ENCODE measurements at regions not wholly inside any gene's neighbourhood (a gene's known extent, or its start where the extent isn't known, plus 50 kb on each side); places are given as distances from the start of the nearest gene placed in this dataset.

DNA sequence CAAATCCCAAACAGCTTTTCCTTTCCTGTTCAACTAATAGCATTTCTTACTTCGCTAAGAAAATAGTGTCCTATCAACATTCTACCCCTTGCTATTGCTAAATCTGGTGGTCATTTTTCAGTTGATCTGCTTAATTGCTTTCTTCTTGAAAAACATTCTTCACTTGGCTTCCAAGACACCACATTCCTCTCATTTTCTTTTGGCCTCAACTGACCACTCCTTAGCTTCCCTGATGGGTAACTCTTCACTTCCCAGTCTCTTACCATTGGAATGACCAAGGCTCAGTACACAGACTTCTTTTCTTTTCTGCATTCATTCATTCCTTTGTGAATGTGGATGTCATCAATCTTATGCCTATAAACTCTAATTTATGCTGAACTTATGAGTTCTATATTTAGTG is 230.8 kb upstream of the CDH2 start:
- no peaks in the 10 kb centered on the region for H3K27me3 ChIP-seq
- TF ChIP-seq CTCF (IDR thresholded peaks at IDR 0.05) = no peak
- no peak for ATAC-seq

GRCh38 chr18:28406533-28406932 is 229.6 kb upstream of the CDH2 start:
- Histone ChIP-seq H3K27ac (no peak overlapping the region), H3K27me3 (no peaks in the 10 kb centered on the region), H3K4me1 (no peaks in the 10 kb centered on the region), H3K4me3 (no peak overlapping the region), H3K9me3 (peaks cover 6% of the 10 kb centered on the region), H3K36me3 (no peaks in the 10 kb centered on the region)
- ATAC-seq = no peak
- TF ChIP-seq CTCF (IDR thresholded peaks at IDR 0.05) = no peak
- DNase-seq = no peak
- intact Hi-C loops (cut with DNase I) = no loop called here

More for the DNA sequence above, 230.8 kb upstream of the CDH2 start:
- H3K36me3 ChIP-seq = no peaks in the 10 kb centered on the region
- DNase-seq = no peak
- H3K27ac ChIP-seq = no peak overlapping the region
- H3K4me1 ChIP-seq = no peaks in the 10 kb centered on the region
- H3K9me3 ChIP-seq = peaks cover 6% of the 10 kb centered on the region
- intact Hi-C loops (cut with DNase I) = no loop called here
- no peak overlapping the region for H3K4me3 ChIP-seq

- intact Hi-C loops (cut with DNase I) = no loop called here
Observed at GRCh38 chr18:28404694-28405093, 227.8 kb upstream of the CDH2 start.

DNA sequence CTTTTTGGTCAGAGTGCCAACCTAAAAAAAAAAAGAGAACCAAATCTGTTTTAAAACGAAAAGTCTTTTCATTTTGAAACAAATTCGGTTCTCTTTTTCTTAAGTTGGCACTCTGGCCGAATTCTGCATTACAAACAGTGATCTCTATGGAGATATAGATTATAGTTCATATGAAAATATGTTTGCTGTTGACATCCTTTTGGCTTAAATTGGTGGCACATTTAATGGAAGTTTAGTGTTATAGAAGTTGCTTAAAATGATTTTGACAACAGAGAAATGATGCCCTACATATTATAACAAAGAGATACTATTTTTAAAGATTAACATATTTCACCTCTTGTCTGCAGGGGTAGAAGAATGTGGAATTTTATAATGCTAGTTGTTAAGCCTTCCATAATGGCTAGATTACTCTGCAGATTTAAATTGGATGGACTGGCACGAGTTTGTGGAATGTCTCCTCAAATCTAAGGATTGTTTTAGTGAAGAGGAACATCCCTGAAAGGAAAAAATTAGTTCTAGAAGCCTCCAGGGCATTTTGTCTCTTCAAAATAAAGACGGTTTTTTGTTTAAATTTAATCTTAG is 222.9 kb upstream of the CDH2 start:
- ATAC-seq (no peak), DNase-seq (no peak)
- no peak overlapping the region for H3K4me3 ChIP-seq
- intact Hi-C loops (cut with DNase I) = no loop called here
- no peak overlapping the region for H3K27ac ChIP-seq
- no peaks in the 10 kb centered on the region for H3K27me3 ChIP-seq
- no peaks in the 10 kb centered on the region for H3K4me1 ChIP-seq
- peaks cover 6% of the 10 kb centered on the region for H3K9me3 ChIP-seq
- no peaks in the 10 kb centered on the region for H3K36me3 ChIP-seq
- TF ChIP-seq CTCF (IDR thresholded peaks at IDR 0.05) = no peak

More at GRCh38 chr18:28404694-28405093, 227.8 kb upstream of the CDH2 start:
- Histone ChIP-seq H3K36me3 (no peaks in the 10 kb centered on the region), H3K4me1 (no peaks in the 10 kb centered on the region), H3K27ac (no peak overlapping the region), H3K9me3 (peaks cover 6% of the 10 kb centered on the region), H3K27me3 (no peaks in the 10 kb centered on the region), H3K4me3 (no peak overlapping the region)
- TF ChIP-seq CTCF (IDR thresholded peaks at IDR 0.05) = no peak
- ATAC-seq (no peak), DNase-seq (no peak)

DNA sequence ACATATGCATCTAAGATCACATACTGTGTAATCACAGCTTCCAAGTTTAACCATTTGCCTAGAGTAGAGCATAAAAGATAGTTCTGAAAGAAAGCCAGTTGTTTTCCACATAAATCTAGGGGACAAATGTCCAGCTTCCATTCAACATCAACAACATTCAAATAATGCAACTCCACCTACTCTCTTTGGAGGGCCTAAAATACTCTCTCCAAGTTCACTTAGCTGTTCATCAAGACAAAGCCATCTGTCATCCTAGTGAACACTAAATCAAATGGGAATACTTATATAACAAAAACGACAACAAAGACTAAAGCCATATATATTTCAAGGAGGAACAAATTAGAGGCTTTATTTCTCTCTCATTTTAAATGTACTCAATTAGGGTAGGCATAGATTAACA is 221.5 kb upstream of the CDH2 start:
- peaks cover 1% of the 10 kb centered on the region for H3K9me3 ChIP-seq
- DNase-seq = no peak
- no peak for ATAC-seq

More for the DNA sequence above, 221.5 kb upstream of the CDH2 start:
- no peak for TF ChIP-seq CTCF (IDR thresholded peaks at IDR 0.05)
- Histone ChIP-seq H3K4me3 (no peak overlapping the region), H3K4me1 (no peaks in the 10 kb centered on the region), H3K27ac (no peak overlapping the region), H3K36me3 (no peaks in the 10 kb centered on the region), H3K27me3 (no peaks in the 10 kb centered on the region)
- intact Hi-C loops (cut with DNase I) = no loop called here

All from upper lobe of right lung (tissue), 1 donor.